ENCODE measurements at regions not wholly inside any gene's neighbourhood (a gene's known extent, or its start where the extent isn't known, plus 50 kb on each side); places are given as distances from the start of the nearest gene placed in this dataset.
"Not testable (repeated sequence)": the region's sequence is repeated elsewhere in the genome, so short reads cannot be mapped to it uniquely, and the experiment has no call there.

GRCh38 chr18:1149709-1150108, 245.0 kb downstream of the ADCYAP1 start:
- DNase-seq = no peak

- DNase-seq = no peak
Observed at GRCh38 chr18:1150344-1150743, 245.7 kb downstream of the ADCYAP1 start.

GRCh38 chr18:1152958-1153357, 248.3 kb downstream of the ADCYAP1 start:
- DNase-seq = not testable (repeated sequence)

- DNase-seq = no peak
Observed at GRCh38 chr18:1173593-1173992, 268.9 kb downstream of the ADCYAP1 start.

GRCh38 chr18:1177232-1177631, 272.6 kb downstream of the ADCYAP1 start:
- no peak for DNase-seq

- no peak for DNase-seq
Observed at GRCh38 chr18:1191341-1191740, 286.7 kb downstream of the ADCYAP1 start.

GRCh38 chr18:1213126-1213525, 308.5 kb downstream of the ADCYAP1 start:
- DNase-seq = no peak

- no peak for DNase-seq
Observed at GRCh38 chr18:1222880-1223279, 318.2 kb downstream of the ADCYAP1 start.

- DNase-seq = no peak
Observed at GRCh38 chr18:1227025-1227424, 322.4 kb downstream of the ADCYAP1 start.

- no peak for DNase-seq
Observed at GRCh38 chr18:1229634-1230033, 325.0 kb downstream of the ADCYAP1 start.

- DNase-seq = no peak
Observed at GRCh38 chr18:1232867-1233266, 328.2 kb downstream of the ADCYAP1 start.

- DNase-seq = no peak
Observed at GRCh38 chr18:1240701-1241100, 336.0 kb downstream of the ADCYAP1 start.

GRCh38 chr18:1244397-1245122, 339.9 kb downstream of the ADCYAP1 start:
- no peak for DNase-seq

- no peak for DNase-seq
Observed at GRCh38 chr18:1246827-1247226, 342.2 kb downstream of the ADCYAP1 start.

- no peak for DNase-seq
Observed at GRCh38 chr18:1252534-1252933, 347.9 kb downstream of the ADCYAP1 start.

GRCh38 chr18:1252936-1253335, 348.3 kb downstream of the ADCYAP1 start:
- DNase-seq = no peak

GRCh38 chr18:1253827-1254226, 349.2 kb downstream of the ADCYAP1 start:
- DNase-seq = no peak

- DNase-seq = no peak
Observed at GRCh38 chr18:1261054-1261453, 356.4 kb downstream of the ADCYAP1 start.

- DNase-seq = no peak
Observed at GRCh38 chr18:1267021-1267420, 362.4 kb downstream of the ADCYAP1 start.

GRCh38 chr18:1270081-1270480, 365.4 kb downstream of the ADCYAP1 start:
- DNase-seq = no peak

GRCh38 chr18:1273469-1273868, 368.8 kb downstream of the ADCYAP1 start:
- no peak for DNase-seq

- DNase-seq = no peak
Observed at GRCh38 chr18:1292167-1292566, 387.5 kb downstream of the ADCYAP1 start.

- no peak for DNase-seq
Observed at GRCh38 chr18:1294229-1294628, 389.6 kb downstream of the ADCYAP1 start.

- no peak for DNase-seq
Observed at GRCh38 chr18:1296237-1296636, 391.6 kb downstream of the ADCYAP1 start.

GRCh38 chr18:1302861-1303260, 398.2 kb downstream of the ADCYAP1 start:
- DNase-seq = no peak
